ENCODE measurements at regions not wholly inside any gene's neighbourhood (a gene's known extent, or its start where the extent isn't known, plus 50 kb on each side); places are given as distances from the start of the nearest gene placed in this dataset.

- ATAC-seq (ENCODE audit: low FRiP score) (no peak), DNase-seq (ENCODE audit: low spot score) (no peak)
- TF ChIP-seq CTCF (IDR thresholded peaks at IDR 0.05), result no peak
These were observed 445.4 kb upstream of the NFIA start for GRCh38 chr1:60636946-60637345.

GRCh38 chr1:60634106-60634505 lies 448.3 kb upstream of the NFIA start:
- ATAC-seq (ENCODE audit: low FRiP score) (no peak), DNase-seq (ENCODE audit: low spot score) (no peak)
- TF ChIP-seq CTCF (IDR thresholded peaks at IDR 0.05), result no peak

GRCh38 chr1:60622486-60622885 lies 459.9 kb upstream of the NFIA start:
- no peak for TF ChIP-seq CTCF (IDR thresholded peaks at IDR 0.05)
- DNase-seq (ENCODE audit: low spot score) (no peak), ATAC-seq (ENCODE audit: low FRiP score) (peak; percentile 88)

GRCh38 chr1:60621368-60621851 lies 461.0 kb upstream of the NFIA start:
- no peak for DNase-seq (ENCODE audit: low spot score)
- ATAC-seq (ENCODE audit: low FRiP score), result no peak
- TF ChIP-seq CTCF (IDR thresholded peaks at IDR 0.05), result no peak

- TF ChIP-seq CTCF (IDR thresholded peaks at IDR 0.05), result no peak
- DNase-seq (ENCODE audit: low spot score) (no peak), ATAC-seq (ENCODE audit: low FRiP score) (no peak)
These were observed 462.3 kb upstream of the NFIA start for GRCh38 chr1:60620087-60620486.

GRCh38 chr1:60619581-60619980 lies 462.8 kb upstream of the NFIA start:
- no peak for TF ChIP-seq CTCF (IDR thresholded peaks at IDR 0.05)

GRCh38 chr1:60615666-60616065 lies 466.7 kb upstream of the NFIA start:
- DNase-seq (ENCODE audit: low spot score) (no peak), ATAC-seq (ENCODE audit: low FRiP score) (no peak)
- no peak for TF ChIP-seq CTCF (IDR thresholded peaks at IDR 0.05)

More at GRCh38 chr1:60619581-60619980, 462.8 kb upstream of the NFIA start:
- no peak for DNase-seq (ENCODE audit: low spot score)
- no peak for ATAC-seq (ENCODE audit: low FRiP score)
